ENCODE measurements at regions not wholly inside any gene's neighbourhood (a gene's known extent, or its start where the extent isn't known, plus 50 kb on each side); places are given as distances from the start of the nearest gene placed in this dataset.

DNA sequence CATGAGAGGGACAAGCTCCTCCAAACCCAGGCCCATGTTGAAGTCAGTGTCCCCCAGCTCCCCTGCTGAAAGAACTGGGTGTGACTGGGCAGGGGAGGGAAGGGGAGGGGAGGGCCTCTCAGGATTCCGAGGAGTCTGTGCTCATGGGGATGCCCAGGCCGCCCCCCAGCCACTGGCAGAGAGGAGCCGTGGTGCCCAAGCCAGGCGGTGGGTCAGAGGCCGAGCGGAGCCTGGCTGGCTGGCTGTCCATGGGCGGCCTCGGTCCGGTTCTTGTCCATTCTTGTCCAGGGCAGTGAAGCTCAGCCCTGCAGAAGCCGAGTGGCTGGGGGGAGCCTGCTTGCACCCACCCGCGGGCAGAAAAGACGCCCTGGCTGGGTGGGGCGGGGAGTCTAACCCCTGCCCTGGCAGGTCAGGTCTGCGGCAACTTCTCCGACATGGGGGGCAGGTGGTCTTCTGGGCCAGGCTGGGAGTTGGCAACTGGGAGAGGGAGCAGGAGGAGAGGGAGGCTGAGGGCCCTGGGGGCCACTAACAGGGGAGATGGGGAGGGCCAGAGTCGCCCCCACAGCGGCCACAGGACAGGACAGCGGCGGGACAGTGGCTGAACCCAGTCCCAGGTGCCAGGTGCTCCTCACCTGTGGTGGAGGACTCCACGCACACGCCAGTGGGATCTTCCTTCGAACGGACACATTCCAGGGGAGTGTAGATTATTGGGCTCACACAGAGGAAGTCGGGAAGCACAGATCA, 54.1 kb downstream of the FOXL3 start:
- FAIRE-seq (no peak), DNase-seq (ENCODE audit: low read depth, low spot score) (no peak)
- Histone ChIP-seq H3K9me3 (replicated peaks; ENCODE audit: control insufficient read depth, insufficient read depth, low read length) (no peaks in the 10 kb centered on the region), H3K27ac (ENCODE audit: insufficient read depth, low read depth, low read length) (no peak overlapping the region), H4K20me1 (replicated peaks; ENCODE audit: control insufficient read depth, extremely low read depth, insufficient read depth, low read length) (no peaks in the 10 kb centered on the region), H3K9me1 (replicated peaks; ENCODE audit: control insufficient read depth, extremely low read depth, insufficient read depth, low read length) (no peaks in the 10 kb centered on the region), H3K9ac (replicated peaks; ENCODE audit: extremely low read depth, insufficient read depth, low read length) (no peak overlapping the region), H3K4me2 (ENCODE audit: insufficient read depth, low read length) (no peak overlapping the region), H3K36me3 (ENCODE audit: control insufficient read depth in 2 of 2, extremely low read depth in 1 of 2, insufficient read depth in 2 of 2, low read length in 2 of 2) (no peaks in the 10 kb centered on the region), H2AFZ (ENCODE audit: low read depth, low read length) (no peak overlapping the region), H3K4me3 (replicated peaks in 1 of 3; ENCODE audit: insufficient read depth in 1 of 3, low read depth in 1 of 3, low read length in 3 of 3) (no peak overlapping the region), H3K4me1 (ENCODE audit: control insufficient read depth, extremely low read depth, insufficient read depth, low read length) (no peaks in the 10 kb centered on the region), H3K27me3 (ENCODE audit: control insufficient read depth in 2 of 2, insufficient read depth in 2 of 2, low read length in 2 of 2) (no peaks in the 10 kb centered on the region), H3K79me2 (ENCODE audit: control insufficient read depth, insufficient read depth, low read length) (no peaks in the 10 kb centered on the region)
- intact Hi-C loops (cut with micrococcal nuclease): no loop called here
- dilution Hi-C loops (cut with MboI; ENCODE audit: extremely low pct_ligation_motif_present, low sequenced_read_pairs): no loop called here
- CTCF ChIA-PET: no interaction called here
- no TSS peak for BruUV-seq (replicated peaks)
- POLR2A ChIA-PET: no interaction called here
- TF ChIP-seq EZH2 (IDR thresholded peaks at IDR 0.05; ENCODE audit: borderline replicate concordance, low read depth, low read length, severe bottlenecking): no peak
- TF ChIP-seq, protein P1, sequence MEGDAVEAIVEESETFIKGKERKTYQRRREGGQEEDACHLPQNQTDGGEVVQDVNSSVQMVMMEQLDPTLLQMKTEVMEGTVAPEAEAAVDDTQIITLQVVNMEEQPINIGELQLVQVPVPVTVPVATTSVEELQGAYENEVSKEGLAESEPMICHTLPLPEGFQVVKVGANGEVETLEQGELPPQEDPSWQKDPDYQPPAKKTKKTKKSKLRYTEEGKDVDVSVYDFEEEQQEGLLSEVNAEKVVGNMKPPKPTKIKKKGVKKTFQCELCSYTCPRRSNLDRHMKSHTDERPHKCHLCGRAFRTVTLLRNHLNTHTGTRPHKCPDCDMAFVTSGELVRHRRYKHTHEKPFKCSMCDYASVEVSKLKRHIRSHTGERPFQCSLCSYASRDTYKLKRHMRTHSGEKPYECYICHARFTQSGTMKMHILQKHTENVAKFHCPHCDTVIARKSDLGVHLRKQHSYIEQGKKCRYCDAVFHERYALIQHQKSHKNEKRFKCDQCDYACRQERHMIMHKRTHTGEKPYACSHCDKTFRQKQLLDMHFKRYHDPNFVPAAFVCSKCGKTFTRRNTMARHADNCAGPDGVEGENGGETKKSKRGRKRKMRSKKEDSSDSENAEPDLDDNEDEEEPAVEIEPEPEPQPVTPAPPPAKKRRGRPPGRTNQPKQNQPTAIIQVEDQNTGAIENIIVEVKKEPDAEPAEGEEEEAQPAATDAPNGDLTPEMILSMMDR (IDR thresholded peaks at IDR 0.05; ENCODE audit: extremely low read depth in 1 of 2, insufficient read depth in 1 of 2, low read depth in 1 of 2, low read length in 2 of 2): no peak
- no peak for TF ChIP-seq GATA2 (IDR thresholded peaks at IDR 0.05; ENCODE audit: insufficient read depth, insufficient read length, low read depth, low read length)
- no peak for TF ChIP-seq MYC (IDR thresholded peaks at IDR 0.05; ENCODE audit: low read depth, low read length)
- no peak for TF ChIP-seq JUN (IDR thresholded peaks at IDR 0.05; ENCODE audit: borderline replicate concordance, insufficient read depth, insufficient read length, low read depth)
- no peak for TF ChIP-seq FOS (IDR thresholded peaks at IDR 0.05; ENCODE audit: borderline replicate concordance, insufficient read depth, low read length)
- no peak for TF ChIP-seq POLR2A (IDR thresholded peaks at IDR 0.05; ENCODE audit: low read depth, low read length)
- TF ChIP-seq, protein P2, sequence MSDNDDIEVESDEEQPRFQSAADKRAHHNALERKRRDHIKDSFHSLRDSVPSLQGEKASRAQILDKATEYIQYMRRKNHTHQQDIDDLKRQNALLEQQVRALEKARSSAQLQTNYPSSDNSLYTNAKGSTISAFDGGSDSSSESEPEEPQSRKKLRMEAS (IDR thresholded peaks at IDR 0.05; ENCODE audit: insufficient read depth, insufficient read length): no peak
- no peak for TF ChIP-seq POLR2AphosphoS5 (IDR thresholded peaks at IDR 0.05; ENCODE audit: insufficient read depth, low read depth, low read length)

All from endothelial cell of umbilical vein (primary cell).